ENCODE measurements at regions not wholly inside any gene's neighbourhood (a gene's known extent, or its start where the extent isn't known, plus 50 kb on each side); places are given as distances from the start of the nearest gene placed in this dataset.

GRCh38 chr1:38697387-38697786 lies 162.2 kb downstream of the RRAGC start:
- no peak for TF ChIP-seq Cebpa-rat (IDR thresholded peaks at IDR 0.05)
- Histone ChIP-seq H3K27me3 (no peaks in the 10 kb centered on the region), H3K4me1 (peaks cover 19% of the 10 kb centered on the region), H4K20me1 (no peaks in the 10 kb centered on the region), H3K36me3 (no peaks in the 10 kb centered on the region), H3K9me3 (no peaks in the 10 kb centered on the region), H3K27ac (no peak overlapping the region), H3K9ac (no peak overlapping the region), H3K4me2 (no peak overlapping the region), H3K4me3 (no peak overlapping the region)

- Histone ChIP-seq H3K4me2 (peak overlapping the region; percentile 40), H3K27me3 (no peaks in the 10 kb centered on the region), H3K9ac (no peak overlapping the region), H3K4me1 (peaks cover 19% of the 10 kb centered on the region), H3K36me3 (no peaks in the 10 kb centered on the region), H4K20me1 (no peaks in the 10 kb centered on the region), H3K27ac (no peak overlapping the region), H3K9me3 (no peaks in the 10 kb centered on the region), H3K4me3 (no peak overlapping the region)
- TF ChIP-seq Cebpa-rat (IDR thresholded peaks at IDR 0.05): no peak
Observed at GRCh38 chr1:38696371-38696770, 163.2 kb downstream of the RRAGC start.

GRCh38 chr1:38693759-38694158 lies 165.8 kb downstream of the RRAGC start:
- Histone ChIP-seq H3K4me2 (no peak overlapping the region), H3K27ac (no peak overlapping the region), H4K20me1 (no peaks in the 10 kb centered on the region), H3K27me3 (no peaks in the 10 kb centered on the region), H3K36me3 (no peaks in the 10 kb centered on the region), H3K9ac (no peak overlapping the region), H3K4me3 (no peak overlapping the region), H3K4me1 (peaks cover 19% of the 10 kb centered on the region), H3K9me3 (no peaks in the 10 kb centered on the region)
- no peak for TF ChIP-seq Cebpa-rat (IDR thresholded peaks at IDR 0.05)

GRCh38 chr1:38693031-38693430 lies 166.5 kb downstream of the RRAGC start:
- no peaks in the 10 kb centered on the region for H3K27me3 ChIP-seq
- H3K4me2 ChIP-seq: no peak overlapping the region
- H3K4me1 ChIP-seq: peaks cover 14% of the 10 kb centered on the region
- no peak overlapping the region for H3K4me3 ChIP-seq
- no peak overlapping the region for H3K9ac ChIP-seq
- TF ChIP-seq Cebpa-rat (IDR thresholded peaks at IDR 0.05): no peak
- no peak overlapping the region for H3K27ac ChIP-seq
- H3K9me3 ChIP-seq: no peaks in the 10 kb centered on the region
- H4K20me1 ChIP-seq: no peaks in the 10 kb centered on the region
- no peaks in the 10 kb centered on the region for H3K36me3 ChIP-seq

GRCh38 chr1:38690790-38691449 lies 168.7 kb downstream of the RRAGC start:
- Histone ChIP-seq H3K4me1 (peaks cover under 1% of the 10 kb centered on the region), H3K4me2 (no peak overlapping the region), H4K20me1 (no peaks in the 10 kb centered on the region), H3K36me3 (no peaks in the 10 kb centered on the region), H3K9ac (no peak overlapping the region), H3K27me3 (no peaks in the 10 kb centered on the region), H3K4me3 (no peak overlapping the region), H3K27ac (no peak overlapping the region), H3K9me3 (no peaks in the 10 kb centered on the region)
- TF ChIP-seq Cebpa-rat (IDR thresholded peaks at IDR 0.05): no peak

GRCh38 chr1:38686927-38687255 lies 172.7 kb downstream of the RRAGC start:
- Histone ChIP-seq H3K27ac (no peak overlapping the region), H3K9me3 (no peaks in the 10 kb centered on the region), H3K4me1 (no peaks in the 10 kb centered on the region), H3K36me3 (no peaks in the 10 kb centered on the region), H3K4me3 (no peak overlapping the region), H4K20me1 (no peaks in the 10 kb centered on the region), H3K27me3 (no peaks in the 10 kb centered on the region), H3K4me2 (no peak overlapping the region), H3K9ac (no peak overlapping the region)
- no peak for TF ChIP-seq Cebpa-rat (IDR thresholded peaks at IDR 0.05)

GRCh38 chr1:38686167-38686926 lies 173.2 kb downstream of the RRAGC start:
- no peaks in the 10 kb centered on the region for H3K4me1 ChIP-seq
- no peaks in the 10 kb centered on the region for H3K27me3 ChIP-seq
- H3K9me3 ChIP-seq: no peaks in the 10 kb centered on the region
- H3K4me3 ChIP-seq: no peak overlapping the region
- no peak overlapping the region for H3K27ac ChIP-seq
- H4K20me1 ChIP-seq: no peaks in the 10 kb centered on the region
- TF ChIP-seq Cebpa-rat (IDR thresholded peaks at IDR 0.05): no peak
- no peak overlapping the region for H3K4me2 ChIP-seq
- H3K36me3 ChIP-seq: no peaks in the 10 kb centered on the region
- H3K9ac ChIP-seq: no peak overlapping the region

- H3K36me3 ChIP-seq: no peaks in the 10 kb centered on the region
- H3K4me3 ChIP-seq: no peak overlapping the region
- H3K27me3 ChIP-seq: no peaks in the 10 kb centered on the region
- H3K27ac ChIP-seq: no peak overlapping the region
- H3K4me2 ChIP-seq: no peak overlapping the region
- H3K9ac ChIP-seq: no peak overlapping the region
- no peaks in the 10 kb centered on the region for H4K20me1 ChIP-seq
- TF ChIP-seq Cebpa-rat (IDR thresholded peaks at IDR 0.05): no peak
- no peaks in the 10 kb centered on the region for H3K9me3 ChIP-seq
- H3K4me1 ChIP-seq: no peaks in the 10 kb centered on the region
Observed at GRCh38 chr1:38685388-38685787, 174.2 kb downstream of the RRAGC start.

GRCh38 chr1:38680801-38681510 lies 178.6 kb downstream of the RRAGC start:
- Histone ChIP-seq H3K27me3 (no peaks in the 10 kb centered on the region), H3K9ac (no peak overlapping the region), H3K4me2 (no peak overlapping the region), H3K4me1 (no peaks in the 10 kb centered on the region), H3K27ac (no peak overlapping the region), H3K36me3 (no peaks in the 10 kb centered on the region), H3K4me3 (no peak overlapping the region), H3K9me3 (no peaks in the 10 kb centered on the region), H4K20me1 (no peaks in the 10 kb centered on the region)
- no peak for TF ChIP-seq Cebpa-rat (IDR thresholded peaks at IDR 0.05)

GRCh38 chr1:38677756-38678155 lies 181.8 kb downstream of the RRAGC start:
- no peaks in the 10 kb centered on the region for H4K20me1 ChIP-seq
- TF ChIP-seq Cebpa-rat (IDR thresholded peaks at IDR 0.05): no peak
- H3K9me3 ChIP-seq: no peaks in the 10 kb centered on the region
- H3K4me1 ChIP-seq: no peaks in the 10 kb centered on the region
- H3K9ac ChIP-seq: no peak overlapping the region
- H3K27ac ChIP-seq: no peak overlapping the region
- no peaks in the 10 kb centered on the region for H3K36me3 ChIP-seq
- H3K4me2 ChIP-seq: no peak overlapping the region
- H3K4me3 ChIP-seq: no peak overlapping the region
- no peaks in the 10 kb centered on the region for H3K27me3 ChIP-seq

Data from BLaER1 (cell line).